H1 (cell line): ENCODE measurements at regions not wholly inside any gene's neighbourhood (a gene's known extent, or its start where the extent isn't known, plus 50 kb on each side); places are given as distances from the start of the nearest gene placed in this dataset.

ENCODE experiments used
- CTCF ChIA-PET: fragments of 300-600 bp; sonication (Branson Sonifier 250); formaldehyde crosslinking; loops from one replicate; lab custom pipeline; 2021; ENCODE audit not compliant: partially characterized antibody; lab: Charles Lee
- POLR2A ChIA-PET: fragments of 300-600 bp; sonication (Branson Sonifier 250); formaldehyde crosslinking; loops from one replicate; lab custom pipeline; 2021; ENCODE audit warnings: inconsistent platforms; ENCODE audit not compliant: partially characterized antibody; lab: Charles Lee
- DNase-seq, 2 experiments: peaks; one replicate each; pipeline versions ENCODE4 v3.0.0 to v3.0.0-alpha.2; 2010 to 2022; ENCODE audit warnings: low spot score in 2 of 2, low read depth in 1 of 2, mixed read lengths in 1 of 2
- FAIRE-seq: peaks from 2 replicates; lab custom pipeline; 2011; peaks lifted over from hg19 to GRCh38; lab: Jason Lieb, UNC
- H2AFZ ChIP-seq: 2 replicates; pipeline ENCODE4 v1.8.1; 2012; ENCODE audit warnings: low read length, inconsistent platforms
- H2AK5ac ChIP-seq: 2 replicates; pipeline ENCODE4 v1.6.1; 2013; ENCODE audit warnings: low read depth, low read length
- H2BK120ac ChIP-seq: replicated peaks from 2 replicates; pipeline ENCODE3; 2013; ENCODE audit warnings: low read depth, low read length, inconsistent platforms
- H2BK12ac ChIP-seq: 2 replicates; pipeline ENCODE4 v1.6.1; 2013; ENCODE audit warnings: low read depth, low read length
- H2BK15ac ChIP-seq: 2 replicates; pipeline ENCODE4 v1.6.1; 2013; ENCODE audit warnings: low read length
- H2BK20ac ChIP-seq: 2 replicates; pipeline ENCODE4 v1.6.1; 2013; ENCODE audit warnings: low read length
- H2BK5ac ChIP-seq: 2 replicates; pipeline ENCODE4 v1.6.1; 2013; ENCODE audit warnings: low read depth, low read length
- H3K14ac ChIP-seq: 2 replicates; pipeline ENCODE4 v1.6.1; 2013; ENCODE audit warnings: inconsistent platforms; ENCODE audit not compliant: insufficient read length
- H3K18ac ChIP-seq: 2 replicates; pipeline ENCODE4 v1.6.1; 2013; ENCODE audit warnings: low read length; ENCODE audit errors: extremely low read depth
- H3K23ac ChIP-seq: 2 replicates; pipeline ENCODE4 v1.6.1; 2013; ENCODE audit warnings: inconsistent platforms; ENCODE audit not compliant: insufficient read length
- H3K23me2 ChIP-seq: 2 replicates; pipeline ENCODE4 v1.6.1; 2013; ENCODE audit warnings: low read depth, low read length
- H3K27ac ChIP-seq: 2 replicates; pipeline ENCODE4 v1.6.1; 2011; ENCODE audit warnings: low read depth, low read length, inconsistent platforms
- H3K27me3 ChIP-seq, 4 experiments: replicated peaks in 1 of 4; 1 replicate in 1 of 4; 2 replicates in 3 of 4; pipeline versions ENCODE4 v1.6.1 to v1.8.1; 2011 to 2013; ENCODE audit warnings: low read length in 3 of 4, mild to moderate bottlenecking in 3 of 4, inconsistent platforms in 2 of 4, mixed read lengths in 2 of 4, moderate library complexity in 1 of 4; ENCODE audit not compliant: control insufficient read depth in 3 of 4, insufficient read depth in 3 of 4; ENCODE audit errors: extremely low read depth in 1 of 4
- H3K36me3 ChIP-seq, 4 experiments: 2 replicates each; pipeline versions ENCODE4 v1.6.1 to v1.8.1; 2011 to 2013; ENCODE audit warnings: mild to moderate bottlenecking in 4 of 4, low read length in 3 of 4, moderate library complexity in 2 of 4, control low read depth in 1 of 4, inconsistent platforms in 1 of 4; ENCODE audit not compliant: insufficient read depth in 4 of 4, control insufficient read depth in 2 of 4
- H3K4ac ChIP-seq: replicated peaks from 2 replicates; pipeline ENCODE3; 2013; ENCODE audit warnings: low read length, low read depth, mixed read lengths, inconsistent platforms; ENCODE audit not compliant: insufficient read length
- H3K4me1 ChIP-seq, 4 experiments: replicated peaks in 1 of 4; 1 replicate in 1 of 4; 2 replicates in 3 of 4; pipeline versions ENCODE4 v1.6.1 to v1.8.1; 2011 to 2013; ENCODE audit warnings: low read length in 3 of 4, inconsistent platforms in 2 of 4, mixed read lengths in 1 of 4; ENCODE audit not compliant: insufficient read depth in 4 of 4, control insufficient read depth in 3 of 4
- H3K4me2 ChIP-seq, 2 experiments: 2 replicates each; pipeline versions ENCODE4 v1.6.1 to v1.8.1; 2011 to 2013; ENCODE audit warnings: low read depth in 2 of 2, low read length in 2 of 2, control low read depth in 1 of 2, inconsistent platforms in 1 of 2, mild to moderate bottlenecking in 1 of 2; ENCODE audit not compliant: insufficient read depth in 1 of 2
- H3K4me3 ChIP-seq, 4 experiments: fragments of 200-600, 300-600 bp in 1 of 4; sonication (generic), shearing (Covaris generic), sonication (Bioruptor Twin) in 1 of 4; 2 replicates each; pipeline versions ENCODE4 v1.5.1 to v1.8.1; 2011 to 2016; ENCODE audit warnings: low read length in 4 of 4, low read depth in 3 of 4, control low read depth in 2 of 4, inconsistent platforms in 2 of 4, mild to moderate bottlenecking in 2 of 4, mixed read lengths in 1 of 4, moderate library complexity in 1 of 4; ENCODE audit not compliant: insufficient read depth in 2 of 4; ENCODE audit errors: extremely low read depth in 1 of 4
- H3K56ac ChIP-seq: replicated peaks from 2 replicates; pipeline ENCODE3; 2013; ENCODE audit warnings: low read depth, mild to moderate bottlenecking, mixed read lengths, low read length, inconsistent platforms; ENCODE audit not compliant: insufficient read length
- H3K79me1 ChIP-seq: 2 replicates; pipeline ENCODE4 v1.6.1; 2013; ENCODE audit warnings: low read depth, low read length, control low read depth
- H3K79me2 ChIP-seq, 2 experiments: 2 replicates each; pipeline versions ENCODE4 v1.6.1 to v1.8.1; 2012 to 2013; ENCODE audit warnings: low read length in 2 of 2, mild to moderate bottlenecking in 2 of 2, inconsistent platforms in 1 of 2; ENCODE audit not compliant: insufficient read depth in 2 of 2, control insufficient read depth in 1 of 2
- H3K9ac ChIP-seq, 4 experiments: replicated peaks in 1 of 4; 1 replicate in 1 of 4; 2 replicates in 3 of 4; pipeline versions ENCODE4 v1.6.1 to v1.8.1; 2011 to 2013; ENCODE audit warnings: low read depth in 3 of 4, low read length in 3 of 4, control low read depth in 2 of 4, mild to moderate bottlenecking in 2 of 4, moderate library complexity in 2 of 4, inconsistent platforms in 1 of 4; ENCODE audit errors: extremely low read depth in 1 of 4
- H3K9me3 ChIP-seq, 2 experiments: 2 replicates each; pipeline versions ENCODE4 v1.6.1 to v1.8.1; 2012 to 2013; ENCODE audit warnings: mild to moderate bottlenecking in 2 of 2, moderate library complexity in 2 of 2, control low read depth in 1 of 2, inconsistent platforms in 1 of 2, low read depth in 1 of 2, low read length in 1 of 2, mixed read lengths in 1 of 2; ENCODE audit not compliant: insufficient read depth in 2 of 2
- H4K20me1 ChIP-seq, 2 experiments: replicated peaks in 1 of 2; 2 replicates each; pipeline versions ENCODE3 to v1.8.1; 2011 to 2013; ENCODE audit warnings: inconsistent platforms in 2 of 2, low read length in 2 of 2, mild to moderate bottlenecking in 1 of 2; ENCODE audit not compliant: insufficient read depth in 2 of 2, control insufficient read depth in 1 of 2
- H4K5ac ChIP-seq: 2 replicates; pipeline ENCODE4 v1.6.1; 2013; ENCODE audit warnings: low read length, low read depth, mixed read lengths, inconsistent platforms; ENCODE audit not compliant: insufficient read length
- H4K8ac ChIP-seq: 2 replicates; pipeline ENCODE4 v1.8.0; 2013; ENCODE audit warnings: mild to moderate bottlenecking, moderate library complexity, low read length, inconsistent platforms; ENCODE audit not compliant: insufficient read depth; ENCODE audit errors: extremely low read depth
- H4K91ac ChIP-seq: replicated peaks from 2 replicates; pipeline ENCODE3; 2013; ENCODE audit warnings: low read length, mixed read lengths, inconsistent platforms; ENCODE audit not compliant: insufficient read length
- FOSL1 ChIP-seq: IDR thresholded peaks from 2 replicates; pipeline ENCODE4 v1.6.1; 2011; ENCODE audit warnings: mild to moderate bottlenecking, low read depth, low read length, moderate library complexity; ENCODE audit not compliant: insufficient read depth
- HDAC2 ChIP-seq, 2 experiments: fragments of 300-600 bp in 1 of 2; sonication (generic) in 1 of 2; IDR thresholded peaks; 2 replicates each; pipeline ENCODE4 v1.6.1; 2011 to 2012; ENCODE audit warnings: low read depth in 2 of 2, low read length in 2 of 2, mild to moderate bottlenecking in 2 of 2, moderate library complexity in 2 of 2, borderline replicate concordance in 1 of 2, inconsistent platforms in 1 of 2
- HDAC6 ChIP-seq: IDR thresholded peaks from one replicate; pipeline ENCODE4 v1.7.1; 2012; ENCODE audit warnings: low read depth, mild to moderate bottlenecking, inconsistent platforms, low read length, moderate library complexity
- KDM1A ChIP-seq: fragments of 200-600, 300-600 bp; sonication (generic); IDR thresholded peaks from 2 replicates; pipeline ENCODE4 v1.7.1; 2016; ENCODE audit warnings: mild to moderate bottlenecking, low read length, borderline replicate concordance
- KDM4A ChIP-seq: IDR thresholded peaks from one replicate; pipeline ENCODE4 v1.7.1; 2012; ENCODE audit warnings: low read depth, mild to moderate bottlenecking, moderate library complexity, low read length, inconsistent platforms; ENCODE audit not compliant: severe bottlenecking
- MAX ChIP-seq: IDR thresholded peaks from 2 replicates; pipeline ENCODE4 v1.6.1; 2012; ENCODE audit warnings: inconsistent platforms
- RFX5 ChIP-seq: IDR thresholded peaks from 2 replicates; pipeline ENCODE4 v1.6.1; 2011; ENCODE audit warnings: low read depth, low read length, improper control_type of control experiment, borderline replicate concordance
- SIRT6 ChIP-seq: IDR thresholded peaks from one replicate; pipeline ENCODE4 v1.7.1; 2012; ENCODE audit warnings: low read length, inconsistent platforms
- SP1 ChIP-seq: IDR thresholded peaks from 2 replicates; pipeline ENCODE4 v1.6.1; 2011; ENCODE audit warnings: low read depth, low read length
- SP4 ChIP-seq: IDR thresholded peaks from 2 replicates; pipeline ENCODE4 v1.6.1; 2012; ENCODE audit warnings: low read length, inconsistent platforms
- SRF ChIP-seq: IDR thresholded peaks from 2 replicates; pipeline ENCODE4 v1.6.1; 2011; ENCODE audit warnings: mild to moderate bottlenecking, low read depth, low read length, moderate library complexity
- TAF7 ChIP-seq: optimal IDR thresholded peaks from 2 replicates; pipeline ENCODE3; 2011; ENCODE audit warnings: low read depth, mild to moderate bottlenecking, inconsistent platforms, low read length, moderate library complexity, borderline replicate concordance
- YY1 ChIP-seq: IDR thresholded peaks from 2 replicates; pipeline ENCODE4 v1.6.1; 2011; ENCODE audit warnings: low read depth, mild to moderate bottlenecking, low read length
- ZNF274 ChIP-seq: IDR thresholded peaks from 2 replicates; pipeline ENCODE4 v1.7.0; 2012; ENCODE audit warnings: low read length, borderline replicate concordance; ENCODE audit errors: extremely low read depth
- WGBS, 2 experiments: shearing (Covaris generic) in 1 of 2; methylation state at CpG; one replicate each; pipeline versions ENCODE4 v1.1.6 to v1.1.7; 2013 to 2015; ENCODE audit warnings: low lambda C conversion rate in 2 of 2, mixed read lengths in 2 of 2, inconsistent platforms in 1 of 2, low coverage in 1 of 2, missing lambda C conversion rate in 1 of 2; ENCODE audit not compliant: insufficient replicate concordance in 2 of 2, insufficient coverage in 1 of 2, insufficient read length in 1 of 2; ENCODE audit errors: extremely low coverage in 1 of 2, missing lambda C conversion rate in 1 of 2; 5-methylcytosine and 5-hydroxymethylcytosine counted together

- H4K91ac ChIP-seq: no peak overlapping the region
- no peaks in the 10 kb centered on the region for H3K79me2 ChIP-seq
- H2BK120ac ChIP-seq: no peak overlapping the region
- H2BK15ac ChIP-seq: no peak overlapping the region
- H3K23me2 ChIP-seq: no peaks in the 10 kb centered on the region
- no peak overlapping the region for H4K5ac ChIP-seq
- H3K4me2 ChIP-seq: no peak overlapping the region
- no peak overlapping the region for H3K18ac ChIP-seq
- no peak overlapping the region for H3K14ac ChIP-seq
- H3K27me3 ChIP-seq: no peaks in the 10 kb centered on the region; a peak in 1 of 7 replicates
- H3K4ac ChIP-seq: no peak overlapping the region
- H2BK12ac ChIP-seq: no peak overlapping the region
- no peak overlapping the region for H3K27ac ChIP-seq
- H3K4me1 ChIP-seq: no peaks in the 10 kb centered on the region
- H3K36me3 ChIP-seq: no peaks in the 10 kb centered on the region
- WGBS, 2 experiments: 96% methylated on average over 1 of the region's 1 CpG; no CpG with 5 or more reads in 1 of the 2 experiments
- H3K4me3 ChIP-seq: no peak overlapping the region
- no peaks in the 10 kb centered on the region; a peak in 1 of 4 replicates for H3K9me3 ChIP-seq
- no peak overlapping the region for H4K8ac ChIP-seq
- no peak overlapping the region for H2AK5ac ChIP-seq
- no peak overlapping the region for H3K9ac ChIP-seq
- DNase-seq (no peak), FAIRE-seq (no peak)
- no peak overlapping the region for H2AFZ ChIP-seq
- H3K56ac ChIP-seq: no peak overlapping the region
- no peaks in the 10 kb centered on the region for H3K79me1 ChIP-seq
- CTCF ChIA-PET: interaction anchor here (1.7 to 2.9 kb wide), 2 partner anchors 15 to 97 kb away, joined by 6 to 11 read pairs; no protein-coding TSS in a partner anchor
- no peak overlapping the region for H2BK20ac ChIP-seq
- no peak overlapping the region for H2BK5ac ChIP-seq
- no peak overlapping the region for H3K23ac ChIP-seq
- POLR2A ChIA-PET: no interaction called here
- no peaks in the 10 kb centered on the region for H4K20me1 ChIP-seq
- TF ChIP-seq YY1 (no peak), SP1 (no peak), TAF7 (no peak), KDM4A (no peak), FOSL1 (no peak), SP4 (no peak), SIRT6 (no peak), HDAC6 (no peak), KDM1A (no peak), RFX5 (no peak), MAX (no peak), HDAC2 (IDR thresholded peaks at IDR 0.05; ENCODE audit: borderline replicate concordance in 1 of 2, low read depth in 2 of 2, low read length in 2 of 2) (no peak), SRF (no peak), ZNF274 (no peak)
Observed at GRCh38 chr20:59110607-59111006, 53.0 kb upstream of the ZNF831 start.
